IMR-90 (cell line): ENCODE measurements at regions not wholly inside any gene's neighbourhood (a gene's known extent, or its start where the extent isn't known, plus 50 kb on each side); places are given as distances from the start of the nearest gene placed in this dataset.

Experiments
- BHLHE40 ChIP-seq: fragments of 150-350 bp; IDR thresholded peaks from 2 replicates; pipeline ENCODE4 v1.6.1; 2016; ENCODE audit warnings: mild to moderate bottlenecking, low read depth, low read length
- CEBPB ChIP-seq: IDR thresholded peaks from 2 replicates; pipeline ENCODE4 v1.6.1; 2012; ENCODE audit warnings: low read depth, low read length, improper control_type of control experiment
- CHD1 ChIP-seq: IDR thresholded peaks from 2 replicates; pipeline ENCODE4 v1.6.1; 2012; ENCODE audit warnings: low read depth, low read length, improper control_type of control experiment
- CTCF ChIP-seq: conservative IDR thresholded peaks from 2 replicates; pipeline ENCODE4 v1.5.1; 2012; ENCODE audit warnings: mild to moderate bottlenecking, low read depth, low read length, improper control_type of control experiment
- ELK1 ChIP-seq: fragments of 150-350 bp; IDR thresholded peaks from 2 replicates; pipeline ENCODE4 v1.6.1; 2016; ENCODE audit warnings: low read depth, mild to moderate bottlenecking, low read length, moderate library complexity, borderline replicate concordance
- FOS ChIP-seq: fragments of 150-350 bp; IDR thresholded peaks from 2 replicates; pipeline ENCODE4 v1.6.1; 2016; ENCODE audit warnings: low read depth, low read length
- MAFK ChIP-seq: IDR thresholded peaks from 2 replicates; pipeline ENCODE4 v1.6.1; 2012; ENCODE audit warnings: low read depth, low read length, improper control_type of control experiment
- MXI1 ChIP-seq: IDR thresholded peaks from 2 replicates; pipeline ENCODE4 v1.6.1; 2012; ENCODE audit warnings: low read depth, mild to moderate bottlenecking, low read length, moderate library complexity, borderline replicate concordance
- POLR2A ChIP-seq: IDR thresholded peaks from 2 replicates; pipeline ENCODE4 v1.6.1; 2012; ENCODE audit warnings: mild to moderate bottlenecking, low read depth, low read length
- RCOR1 ChIP-seq: IDR thresholded peaks from 2 replicates; pipeline ENCODE4 v1.6.1; 2012; ENCODE audit warnings: mild to moderate bottlenecking, low read length, improper control_type of control experiment; ENCODE audit not compliant: insufficient replicate concordance
- RFX5 ChIP-seq: IDR thresholded peaks from 2 replicates; pipeline ENCODE4 v1.8.0; 2012; ENCODE audit warnings: low read depth, mild to moderate bottlenecking, low read length, moderate library complexity
- USF2 ChIP-seq: fragments of 150-350 bp; IDR thresholded peaks from 2 replicates; pipeline ENCODE4 v1.6.1; 2017; ENCODE audit warnings: mild to moderate bottlenecking, antibody characterized with exemption, low read length, low read depth

- TF ChIP-seq CTCF (no peak), CHD1 (no peak), FOS (no peak), POLR2A (no peak), USF2 (no peak), RFX5 (no peak), CEBPB (no peak), BHLHE40 (no peak), MAFK (no peak), MXI1 (no peak), RCOR1 (no peak), ELK1 (no peak)
Observed at GRCh38 chr5:83789371-83789770, 68.7 kb upstream of the HAPLN1 start.
